Smooth muscle cell (in vitro differentiated cells): ENCODE measurements at regions not wholly inside any gene's neighbourhood (a gene's known extent, or its start where the extent isn't known, plus 50 kb on each side); places are given as distances from the start of the nearest gene placed in this dataset.
A peak's percentile ranks its signal among the peaks of the same experiment; 100 is the strongest.

ENCODE experiments used
- DNase-seq: peaks from one replicate; lab custom pipeline; 2025; ENCODE audit not compliant: unreplicated experiment; lab: John Stamatoyannopoulos, UW
- H2AFZ ChIP-seq: fragments of 200-600 bp; sonication (generic); 2 replicates; pipeline ENCODE4 v1.6.0; 2016; ENCODE audit warnings: antibody characterized with exemption, low read depth, mild to moderate bottlenecking
- H3F3A ChIP-seq: fragments of 200-600 bp; sonication (generic); 2 replicates; pipeline ENCODE4 v1.6.0; 2017; ENCODE audit warnings: antibody characterized with exemption, low read depth
- H3K27ac ChIP-seq: fragments of 200-600 bp; sonication (generic); 2 replicates; pipeline ENCODE4 v1.5.1; 2016; ENCODE audit warnings: low read depth, mild to moderate bottlenecking
- H3K27me3 ChIP-seq: fragments of 200-600 bp; sonication (generic); 2 replicates; pipeline ENCODE4 v1.6.1; 2016; ENCODE audit warnings: low read depth, mild to moderate bottlenecking
- H3K36me3 ChIP-seq: fragments of 200-600 bp; sonication (generic); 2 replicates; pipeline ENCODE4 v1.5.1; 2016; ENCODE audit warnings: low read depth
- H3K4me1 ChIP-seq: fragments of 200-600 bp; sonication (generic); 2 replicates; pipeline ENCODE4 v1.5.1; 2016; ENCODE audit warnings: low read depth
- H3K4me2 ChIP-seq: fragments of 200-600 bp; sonication (generic); 2 replicates; pipeline ENCODE4 v1.6.0; 2016; ENCODE audit warnings: mild to moderate bottlenecking
- H3K4me3 ChIP-seq: fragments of 200-600 bp; sonication (generic); 2 replicates; pipeline ENCODE4 v1.5.1; 2016; ENCODE audit warnings: mild to moderate bottlenecking
- H3K79me2 ChIP-seq: fragments of 200-600 bp; sonication (generic); 2 replicates; pipeline ENCODE4 v1.6.0; 2016; ENCODE audit warnings: low read depth, mild to moderate bottlenecking
- H3K9ac ChIP-seq: fragments of 200-600 bp; sonication (generic); 2 replicates; pipeline ENCODE4 v1.6.0; 2016; ENCODE audit warnings: low read depth
- H3K9me3 ChIP-seq: fragments of 200-600 bp; sonication (generic); replicated peaks from 2 replicates; pipeline ENCODE4 v1.5.1; 2016; ENCODE audit warnings: low read depth
- H4K20me1 ChIP-seq: fragments of 200-600 bp; sonication (generic); 2 replicates; pipeline ENCODE4 v1.6.0; 2016; ENCODE audit warnings: low read depth
- WGBS: methylation state at CpG from one replicate; pipeline ENCODE4 v1.1.7; 2016; ENCODE audit warnings: low lambda C conversion rate; 5-methylcytosine and 5-hydroxymethylcytosine counted together
- TF ChIP-seq, protein P1 (sequence below): fragments of 200-600 bp; sonication (generic); IDR thresholded peaks from 2 replicates; pipeline ENCODE4 v1.5.1; 2017; ENCODE audit warnings: borderline replicate concordance, mild to moderate bottlenecking, antibody characterized with exemption; ENCODE audit not compliant: insufficient read depth, poor library complexity, severe bottlenecking

GRCh38 chr13:59409211-59409610 is 754.5 kb downstream of the DIAPH3 start:
- no peak overlapping the region for H3K4me2 ChIP-seq
- no peaks in the 10 kb centered on the region for H3K36me3 ChIP-seq
- no peak overlapping the region for H3K27ac ChIP-seq
- no peaks in the 10 kb centered on the region for H3F3A ChIP-seq
- H2AFZ ChIP-seq: no peak overlapping the region
- H3K79me2 ChIP-seq: no peaks in the 10 kb centered on the region
- no peak overlapping the region for H3K9ac ChIP-seq
- 21% methylated on average over 2 of the region's 2 CpGs for WGBS
- H3K4me3 ChIP-seq: no peak overlapping the region
- H3K9me3 ChIP-seq: no peaks in the 10 kb centered on the region
- no peak for DNase-seq
- no peaks in the 10 kb centered on the region for H4K20me1 ChIP-seq
- TF ChIP-seq, protein P1, sequence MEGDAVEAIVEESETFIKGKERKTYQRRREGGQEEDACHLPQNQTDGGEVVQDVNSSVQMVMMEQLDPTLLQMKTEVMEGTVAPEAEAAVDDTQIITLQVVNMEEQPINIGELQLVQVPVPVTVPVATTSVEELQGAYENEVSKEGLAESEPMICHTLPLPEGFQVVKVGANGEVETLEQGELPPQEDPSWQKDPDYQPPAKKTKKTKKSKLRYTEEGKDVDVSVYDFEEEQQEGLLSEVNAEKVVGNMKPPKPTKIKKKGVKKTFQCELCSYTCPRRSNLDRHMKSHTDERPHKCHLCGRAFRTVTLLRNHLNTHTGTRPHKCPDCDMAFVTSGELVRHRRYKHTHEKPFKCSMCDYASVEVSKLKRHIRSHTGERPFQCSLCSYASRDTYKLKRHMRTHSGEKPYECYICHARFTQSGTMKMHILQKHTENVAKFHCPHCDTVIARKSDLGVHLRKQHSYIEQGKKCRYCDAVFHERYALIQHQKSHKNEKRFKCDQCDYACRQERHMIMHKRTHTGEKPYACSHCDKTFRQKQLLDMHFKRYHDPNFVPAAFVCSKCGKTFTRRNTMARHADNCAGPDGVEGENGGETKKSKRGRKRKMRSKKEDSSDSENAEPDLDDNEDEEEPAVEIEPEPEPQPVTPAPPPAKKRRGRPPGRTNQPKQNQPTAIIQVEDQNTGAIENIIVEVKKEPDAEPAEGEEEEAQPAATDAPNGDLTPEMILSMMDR: no peak
- H3K27me3 ChIP-seq: no peaks in the 10 kb centered on the region
- peaks cover 8% of the 10 kb centered on the region for H3K4me1 ChIP-seq

- Histone ChIP-seq H3F3A (no peaks in the 10 kb centered on the region), H3K4me1 (peaks cover 8% of the 10 kb centered on the region), H3K27me3 (no peaks in the 10 kb centered on the region), H3K4me2 (no peak overlapping the region), H3K79me2 (no peaks in the 10 kb centered on the region), H4K20me1 (no peaks in the 10 kb centered on the region), H3K36me3 (no peaks in the 10 kb centered on the region), H3K9ac (no peak overlapping the region), H3K4me3 (no peak overlapping the region), H3K9me3 (no peaks in the 10 kb centered on the region), H2AFZ (no peak overlapping the region), H3K27ac (no peak overlapping the region)
- TF ChIP-seq, protein P1: no peak
- DNase-seq: no peak
- 61% methylated on average over 8 of the region's 8 CpGs for WGBS
These were observed 754.0 kb downstream of the DIAPH3 start for GRCh38 chr13:59409634-59410200.

DNA sequence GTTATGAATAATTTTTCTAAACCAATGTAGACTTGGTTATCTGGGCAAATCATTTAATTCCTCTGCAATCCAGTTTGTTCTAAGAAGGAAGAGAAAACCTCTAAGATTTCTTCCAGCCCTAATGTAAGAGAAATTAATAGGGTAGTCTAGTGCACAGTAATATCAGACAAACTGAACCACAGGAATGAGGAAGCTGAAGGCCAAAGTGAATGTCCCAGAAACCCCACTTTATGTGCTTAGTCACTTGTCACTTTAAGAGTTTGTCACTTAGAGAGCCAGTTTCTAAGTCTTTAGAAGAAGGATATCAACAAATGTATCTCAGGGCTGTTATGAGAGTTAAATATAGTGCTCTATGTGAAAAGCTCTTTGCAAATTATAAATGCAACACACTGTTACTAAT is 750.6 kb downstream of the DIAPH3 start:
- Histone ChIP-seq H3K4me2 (peak overlapping the region; percentile 16), H3K4me1 (peaks cover 16% of the 10 kb centered on the region), H2AFZ (no peak overlapping the region), H3K27ac (no peak overlapping the region), H3F3A (no peaks in the 10 kb centered on the region), H3K9me3 (no peaks in the 10 kb centered on the region), H3K9ac (no peak overlapping the region), H3K27me3 (no peaks in the 10 kb centered on the region), H3K36me3 (no peaks in the 10 kb centered on the region), H4K20me1 (no peaks in the 10 kb centered on the region), H3K79me2 (no peaks in the 10 kb centered on the region), H3K4me3 (no peak overlapping the region)
- TF ChIP-seq, protein P1: no peak
- DNase-seq: no peak

GRCh38 chr13:59414006-59414405 is 749.7 kb downstream of the DIAPH3 start:
- 92% methylated on average over 1 of the region's 1 CpG for WGBS
- no peak overlapping the region for H3K4me2 ChIP-seq
- no peak for DNase-seq

More at GRCh38 chr13:59414006-59414405, 749.7 kb downstream of the DIAPH3 start:
- Histone ChIP-seq H3F3A (no peaks in the 10 kb centered on the region), H3K4me1 (peaks cover 15% of the 10 kb centered on the region), H3K27me3 (no peaks in the 10 kb centered on the region), H3K4me3 (no peak overlapping the region), H3K79me2 (no peaks in the 10 kb centered on the region), H4K20me1 (no peaks in the 10 kb centered on the region), H3K9me3 (no peaks in the 10 kb centered on the region), H3K9ac (no peak overlapping the region), H3K36me3 (no peaks in the 10 kb centered on the region), H3K27ac (no peak overlapping the region), H2AFZ (no peak overlapping the region)
- TF ChIP-seq, protein P1: no peak
